Stimulated activated memory B cell treated with anti-CD40 and anti-IgM and Interleukin-4, amounts not matched to agents 10 μg/mL and 1 μg/mL and 100 μg/mL, for 72 hours (primary cell): ENCODE measurements at regions not wholly inside any gene's neighbourhood (a gene's known extent, or its start where the extent isn't known, plus 50 kb on each side); places are given as distances from the start of the nearest gene placed in this dataset.

Experiments used
- ATAC-seq: fragments of 150-1000 bp; cut with Tn5 transposase; 2 replicates; pipeline ENCODE4 v1.10.0; 2021
- H3K27ac Mint-ChIP-seq: one replicate; pipeline ENCODE4 v1.8.0; 2022; ENCODE audit warnings: mild to moderate bottlenecking, mixed read lengths
- H3K27me3 Mint-ChIP-seq: one replicate; pipeline ENCODE4 v1.8.0; 2022; ENCODE audit warnings: mixed read lengths
- H3K36me3 Mint-ChIP-seq: one replicate; pipeline ENCODE4 v1.8.0; 2022; ENCODE audit warnings: mixed read lengths
- H3K4me1 Mint-ChIP-seq: one replicate; pipeline ENCODE4 v1.8.0; 2022; ENCODE audit warnings: mixed read lengths
- H3K4me3 Mint-ChIP-seq: one replicate; pipeline ENCODE4 v1.8.0; 2022; ENCODE audit warnings: mild to moderate bottlenecking, moderate library complexity, mixed read lengths
- H3K9me3 Mint-ChIP-seq: one replicate; pipeline ENCODE4 v1.8.0; 2022; ENCODE audit warnings: mixed read lengths

DNA sequence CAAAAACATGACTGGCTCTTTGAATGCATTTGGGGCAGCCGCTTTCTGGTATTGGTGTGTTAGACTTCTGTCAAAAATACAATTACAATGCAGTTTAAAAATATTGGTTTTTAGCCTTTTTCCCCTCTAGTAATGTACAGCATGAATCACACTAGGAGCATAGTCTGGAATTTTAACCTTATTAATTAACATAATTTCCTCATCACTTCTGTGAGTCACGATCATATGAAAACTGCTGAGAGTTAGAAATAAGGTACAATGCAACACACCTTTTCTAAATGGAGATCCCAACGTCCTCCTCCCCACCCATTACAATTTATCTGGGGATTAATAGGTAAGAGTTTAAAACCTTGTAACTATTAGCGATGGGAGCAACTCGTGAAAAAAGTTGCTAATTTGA, 297.1 kb upstream of the RIMS1 start:
- no peak for ATAC-seq
- H3K27ac Mint-ChIP-seq = no peak overlapping the region
- peaks cover 3% of the 10 kb centered on the region for H3K9me3 Mint-ChIP-seq
- no peaks in the 10 kb centered on the region for H3K4me1 Mint-ChIP-seq
- peaks cover 8% of the 10 kb centered on the region for H3K27me3 Mint-ChIP-seq
- H3K36me3 Mint-ChIP-seq = no peaks in the 10 kb centered on the region
- no peak overlapping the region for H3K4me3 Mint-ChIP-seq

DNA sequence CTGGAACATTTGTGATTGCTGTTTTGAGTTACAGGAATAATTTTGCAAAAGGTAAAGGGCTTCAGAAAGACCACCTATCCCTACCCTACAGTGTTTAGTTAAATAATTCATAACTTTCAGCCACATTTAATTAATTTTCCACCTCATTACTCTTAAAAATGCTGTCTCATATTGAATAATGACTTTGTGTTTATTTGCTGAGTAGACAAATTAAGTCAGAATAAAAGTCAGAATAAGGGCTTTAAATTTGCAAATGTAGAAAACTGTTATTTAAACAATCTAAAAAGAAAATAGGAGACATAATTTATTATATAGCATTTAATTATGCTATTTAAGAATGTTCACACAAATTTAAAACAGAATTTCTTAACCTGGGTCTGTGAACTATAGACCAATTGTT, 293.7 kb upstream of the RIMS1 start:
- H3K9me3 Mint-ChIP-seq = no peaks in the 10 kb centered on the region

DNA sequence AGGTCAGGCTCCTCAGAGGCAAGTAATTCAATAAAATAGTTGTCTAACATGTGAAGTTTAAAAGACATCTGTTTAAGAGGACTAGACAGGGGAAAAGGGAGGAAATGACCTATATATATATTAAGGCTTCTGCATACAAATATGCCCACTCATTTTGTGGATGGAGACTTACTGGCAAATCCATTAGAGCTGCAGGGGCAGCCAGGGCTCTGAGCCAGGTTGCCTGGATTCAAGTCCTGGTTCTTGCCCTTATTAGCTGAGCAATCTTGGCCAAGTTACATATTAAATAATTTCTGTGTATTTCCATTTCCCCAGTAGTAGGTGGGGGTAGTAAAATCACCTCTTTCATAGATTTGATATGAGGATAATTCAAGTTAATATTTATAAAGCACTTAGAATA, 287.0 kb upstream of the RIMS1 start:
- Mint-ChIP-seq H3K4me1 (no peaks in the 10 kb centered on the region), H3K4me3 (no peak overlapping the region), H3K27ac (no peak overlapping the region)

More for the DNA sequence above, 293.7 kb upstream of the RIMS1 start:
- Mint-ChIP-seq H3K27ac (no peak overlapping the region), H3K27me3 (peaks cover 8% of the 10 kb centered on the region), H3K36me3 (no peaks in the 10 kb centered on the region), H3K4me3 (no peak overlapping the region), H3K4me1 (no peaks in the 10 kb centered on the region)
- ATAC-seq = no peak

DNA sequence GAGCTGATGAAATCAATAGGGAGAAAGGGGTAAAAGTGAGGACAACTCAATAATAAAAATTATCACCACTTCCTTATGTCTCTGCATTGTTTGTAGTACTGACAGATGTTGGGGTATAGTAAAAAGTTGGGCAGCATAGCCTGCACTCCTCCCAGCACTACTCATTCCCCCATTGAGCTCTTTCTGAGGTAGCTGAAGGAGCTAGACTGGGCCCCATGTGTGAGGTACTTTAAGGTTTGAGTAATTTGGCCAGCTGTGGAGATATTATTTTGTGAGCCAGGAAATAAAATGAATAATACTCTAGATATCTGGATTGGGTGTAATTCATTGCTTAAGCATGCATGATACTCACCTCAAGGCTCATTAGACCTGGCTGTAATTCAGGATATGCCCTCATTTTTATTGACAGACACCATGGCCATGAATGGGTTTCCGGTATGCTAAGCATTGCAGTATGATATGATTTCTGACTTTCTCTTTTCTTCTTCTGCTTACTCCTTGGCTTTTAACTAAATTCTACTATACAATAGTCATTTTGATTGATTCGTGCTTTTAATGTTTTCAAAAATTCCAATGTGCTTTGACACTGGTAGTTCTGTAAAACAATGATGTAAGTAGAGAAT, 283.9 kb upstream of the RIMS1 start:
- Mint-ChIP-seq H3K4me3 (no peak overlapping the region), H3K27ac (no peak overlapping the region), H3K27me3 (no peaks in the 10 kb centered on the region), H3K4me1 (no peaks in the 10 kb centered on the region), H3K36me3 (no peaks in the 10 kb centered on the region), H3K9me3 (no peaks in the 10 kb centered on the region)
- ATAC-seq = no peak

More for the DNA sequence above, 287.0 kb upstream of the RIMS1 start:
- Mint-ChIP-seq H3K9me3 (no peaks in the 10 kb centered on the region), H3K27me3 (no peaks in the 10 kb centered on the region), H3K36me3 (no peaks in the 10 kb centered on the region)
- no peak for ATAC-seq

DNA sequence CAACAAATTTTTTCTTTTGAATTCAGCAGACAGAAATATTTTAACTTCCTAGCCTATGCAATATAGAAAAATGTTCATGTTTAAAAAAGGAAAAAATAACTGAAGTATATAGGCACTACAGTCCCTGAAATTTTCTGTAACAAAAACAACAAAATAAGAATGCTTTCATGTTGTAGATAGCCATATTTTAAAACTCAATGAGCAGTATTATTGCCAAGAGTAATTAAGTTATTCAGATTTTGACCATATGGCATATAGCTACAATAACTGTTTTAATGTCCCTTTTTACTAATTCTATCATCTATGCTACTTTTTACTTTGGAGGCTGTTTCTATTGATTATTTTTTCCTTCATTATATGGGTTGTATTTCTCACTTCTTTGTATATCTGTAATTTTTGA, 283.3 kb upstream of the RIMS1 start:
- Mint-ChIP-seq H3K4me3 (no peak overlapping the region), H3K27me3 (no peaks in the 10 kb centered on the region), H3K27ac (no peak overlapping the region), H3K4me1 (no peaks in the 10 kb centered on the region), H3K36me3 (no peaks in the 10 kb centered on the region), H3K9me3 (no peaks in the 10 kb centered on the region)
- ATAC-seq = no peak

DNA sequence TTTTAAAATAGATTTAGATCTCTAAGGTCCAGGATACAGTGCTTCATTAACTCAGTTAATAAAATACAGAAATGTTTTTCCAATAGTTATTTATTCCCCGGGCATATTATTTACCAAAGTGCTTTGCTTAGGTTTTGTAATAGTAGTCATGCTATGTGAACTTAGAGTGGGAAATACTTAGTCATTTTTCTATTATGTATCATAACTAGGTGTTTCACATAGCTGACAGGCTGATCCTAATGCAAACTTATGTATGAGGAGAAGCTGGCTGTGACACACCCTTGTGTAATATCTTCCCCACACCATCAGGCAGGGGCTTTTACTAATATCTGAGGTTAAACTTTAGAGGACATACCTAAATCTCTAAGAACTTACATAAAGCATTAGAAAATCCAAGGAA, 277.7 kb upstream of the RIMS1 start:
- ATAC-seq = no peak
- H3K36me3 Mint-ChIP-seq = no peaks in the 10 kb centered on the region
- H3K4me3 Mint-ChIP-seq = no peak overlapping the region
- H3K4me1 Mint-ChIP-seq = no peaks in the 10 kb centered on the region
- no peaks in the 10 kb centered on the region for H3K9me3 Mint-ChIP-seq
- no peak overlapping the region for H3K27ac Mint-ChIP-seq
- H3K27me3 Mint-ChIP-seq = no peaks in the 10 kb centered on the region

DNA sequence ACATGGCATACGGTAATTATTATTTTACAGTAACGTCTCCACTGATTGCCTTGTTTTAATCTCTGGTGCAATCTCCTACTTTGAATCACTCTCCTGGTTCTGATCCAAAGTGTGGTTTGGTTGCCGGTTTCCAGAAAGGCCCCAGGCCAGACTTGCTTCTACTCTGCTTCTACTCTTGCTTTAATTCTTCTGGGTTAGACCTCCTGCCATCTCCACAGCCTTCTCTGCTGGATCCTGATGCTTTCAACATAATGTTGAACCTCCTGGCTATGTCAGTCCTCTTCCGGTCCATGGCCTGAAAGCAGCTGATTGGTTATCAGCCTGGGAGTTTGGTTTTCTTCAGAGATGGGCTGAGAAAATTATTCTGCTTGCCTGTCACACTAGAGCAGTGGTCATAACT, 266.5 kb upstream of the RIMS1 start:
- Mint-ChIP-seq H3K27me3 (no peaks in the 10 kb centered on the region), H3K9me3 (peaks cover 6% of the 10 kb centered on the region), H3K4me3 (no peak overlapping the region), H3K27ac (no peak overlapping the region), H3K4me1 (no peaks in the 10 kb centered on the region), H3K36me3 (no peaks in the 10 kb centered on the region)
- ATAC-seq = no peak

DNA sequence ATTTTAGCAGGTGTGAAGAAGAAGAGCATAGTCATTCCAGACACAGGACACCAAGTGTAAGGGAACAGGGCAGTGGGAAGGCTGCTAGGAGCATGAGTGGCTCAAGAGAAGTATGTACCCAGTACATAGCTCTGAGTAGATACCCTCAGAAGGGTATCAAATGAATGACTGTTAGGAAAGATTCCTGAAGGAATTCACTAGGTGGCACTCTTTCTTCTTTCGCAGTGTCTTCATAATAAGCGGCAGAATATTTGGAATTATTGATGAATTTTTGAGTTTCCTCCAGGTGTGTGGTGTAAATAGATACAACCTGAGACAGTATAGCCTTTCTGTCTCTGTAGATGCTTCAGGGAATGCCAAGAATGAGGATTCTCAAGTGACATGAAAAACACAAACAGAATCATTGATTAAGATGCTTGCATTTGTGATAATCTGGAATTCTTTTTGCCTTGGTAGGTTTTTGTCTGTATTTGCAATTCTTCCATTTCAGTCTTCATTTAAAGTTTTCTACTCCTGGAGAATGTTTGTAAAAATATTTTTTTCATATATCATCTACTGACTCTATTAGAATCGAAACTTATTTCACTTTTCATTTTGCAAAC, 264.3 kb upstream of the RIMS1 start:
- Mint-ChIP-seq H3K4me3 (no peak overlapping the region), H3K27me3 (no peaks in the 10 kb centered on the region)

DNA sequence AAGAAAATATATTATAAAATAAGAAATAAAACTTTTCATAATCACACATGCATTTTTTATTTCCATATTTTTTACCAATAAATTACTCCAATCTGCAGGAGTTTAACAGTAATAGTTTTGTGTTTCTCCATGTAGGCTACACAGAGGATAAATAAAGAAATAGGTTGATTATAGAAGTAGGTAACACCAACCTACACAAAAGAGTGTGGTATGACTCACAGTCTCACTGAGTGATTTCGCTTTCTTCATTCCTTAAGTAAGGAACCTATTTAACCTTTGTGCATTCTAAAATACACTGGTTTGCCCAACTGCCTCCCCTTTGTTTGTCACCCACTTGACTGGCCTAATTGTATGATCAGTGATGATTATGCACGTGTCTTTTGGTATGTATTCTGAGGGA, 244.2 kb upstream of the RIMS1 start:
- Mint-ChIP-seq H3K27me3 (peaks cover 4% of the 10 kb centered on the region), H3K4me3 (no peak overlapping the region), H3K27ac (no peak overlapping the region), H3K9me3 (no peaks in the 10 kb centered on the region), H3K4me1 (no peaks in the 10 kb centered on the region), H3K36me3 (no peaks in the 10 kb centered on the region)
- ATAC-seq = no peak

More for the DNA sequence above, 264.3 kb upstream of the RIMS1 start:
- Mint-ChIP-seq H3K4me1 (no peaks in the 10 kb centered on the region), H3K36me3 (no peaks in the 10 kb centered on the region), H3K9me3 (peaks cover 11% of the 10 kb centered on the region), H3K27ac (no peak overlapping the region)
- no peak for ATAC-seq

DNA sequence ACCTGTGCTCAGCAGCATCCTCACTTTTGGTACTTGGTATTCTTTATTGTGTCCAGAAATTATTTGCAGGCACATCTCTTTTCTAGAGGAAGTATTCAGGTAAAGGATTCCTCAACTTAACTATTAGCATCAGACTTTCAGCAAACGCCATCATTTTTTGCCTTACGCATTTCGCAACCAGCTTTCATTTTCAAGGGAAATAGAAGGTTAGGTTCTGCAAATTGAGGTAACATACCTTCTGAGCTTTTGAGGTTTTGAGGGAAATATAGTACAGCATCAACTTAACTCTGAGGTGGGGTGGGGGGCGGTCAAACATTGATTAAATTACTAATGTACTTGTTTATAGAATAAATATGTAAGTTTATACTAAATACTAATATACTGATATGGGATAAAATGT, 243.6 kb upstream of the RIMS1 start:
- Mint-ChIP-seq H3K9me3 (no peaks in the 10 kb centered on the region), H3K36me3 (no peaks in the 10 kb centered on the region), H3K4me3 (no peak overlapping the region), H3K4me1 (no peaks in the 10 kb centered on the region), H3K27me3 (no peaks in the 10 kb centered on the region), H3K27ac (no peak overlapping the region)
- ATAC-seq = no peak

DNA sequence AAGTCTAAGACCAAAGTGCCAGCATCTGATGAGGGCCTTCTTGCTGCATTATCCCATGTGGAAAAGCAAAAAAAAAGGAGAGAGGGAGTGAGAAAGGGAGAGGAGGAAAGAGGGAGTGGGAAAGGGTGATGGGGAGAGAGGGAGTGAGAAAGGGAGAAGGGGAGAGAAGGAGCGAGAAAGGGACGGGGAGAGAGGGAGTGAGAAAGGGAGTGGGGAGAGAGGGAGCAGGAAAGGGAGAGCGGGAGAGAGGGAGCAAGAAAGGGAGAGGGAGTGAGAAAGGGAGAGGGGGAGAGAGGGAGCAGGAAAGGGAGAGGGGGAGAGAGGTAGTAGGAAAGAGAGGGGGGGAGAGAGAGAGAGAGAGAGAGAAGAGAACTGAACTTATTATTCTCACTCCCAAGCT, 241.1 kb upstream of the RIMS1 start:
- Mint-ChIP-seq H3K4me3 (no peak overlapping the region), H3K4me1 (no peaks in the 10 kb centered on the region), H3K9me3 (no peaks in the 10 kb centered on the region), H3K27me3 (no peaks in the 10 kb centered on the region), H3K36me3 (no peaks in the 10 kb centered on the region), H3K27ac (no peak overlapping the region)
- ATAC-seq = no peak

DNA sequence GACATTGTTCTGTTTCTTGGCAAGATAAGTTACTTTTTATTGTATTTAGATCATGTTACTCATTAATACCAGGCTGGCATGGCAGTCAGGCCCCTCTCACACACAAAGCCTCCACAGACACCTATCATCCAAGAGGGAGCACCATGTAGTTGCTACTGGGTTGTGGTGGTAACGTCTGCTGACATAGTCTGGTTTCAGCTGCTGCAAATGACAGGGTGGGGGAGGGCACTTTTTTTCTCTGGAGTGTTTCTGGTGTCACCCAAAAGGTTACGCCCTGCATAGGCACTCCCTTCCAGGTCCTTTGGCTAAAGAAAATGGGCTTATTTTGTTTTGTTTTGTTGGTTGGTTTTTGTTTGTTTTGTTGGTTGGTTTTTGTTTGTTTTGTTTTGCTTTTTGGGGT, 236.4 kb upstream of the RIMS1 start:
- ATAC-seq = no peak
- H3K36me3 Mint-ChIP-seq = no peaks in the 10 kb centered on the region
- H3K27me3 Mint-ChIP-seq = peaks cover 9% of the 10 kb centered on the region
- H3K4me3 Mint-ChIP-seq = no peak overlapping the region
- H3K4me1 Mint-ChIP-seq = no peaks in the 10 kb centered on the region
- no peak overlapping the region for H3K27ac Mint-ChIP-seq
- no peaks in the 10 kb centered on the region for H3K9me3 Mint-ChIP-seq

DNA sequence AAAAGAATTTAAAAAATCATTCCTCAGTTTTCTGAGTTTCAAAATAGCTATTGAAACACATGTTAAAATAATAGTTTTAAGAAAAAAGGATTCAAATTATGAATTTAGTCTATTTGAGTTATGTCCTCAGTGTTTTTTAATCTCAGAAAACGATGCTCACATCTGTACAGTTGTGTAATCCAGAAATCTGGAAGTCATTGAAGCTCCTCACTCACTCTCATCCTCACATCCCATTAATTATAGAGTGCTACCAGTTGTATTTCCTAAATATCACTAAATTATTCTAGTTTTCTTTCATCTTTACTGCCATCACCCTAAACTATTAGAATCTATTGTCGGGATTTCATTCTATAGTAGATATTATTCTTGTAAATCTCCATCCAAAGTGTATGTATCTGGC, 234.7 kb upstream of the RIMS1 start:
- no peak for ATAC-seq
- H3K27me3 Mint-ChIP-seq = peaks cover 9% of the 10 kb centered on the region
- H3K9me3 Mint-ChIP-seq = no peaks in the 10 kb centered on the region
- no peaks in the 10 kb centered on the region for H3K36me3 Mint-ChIP-seq
- no peak overlapping the region for H3K4me3 Mint-ChIP-seq
- no peak overlapping the region for H3K27ac Mint-ChIP-seq
- H3K4me1 Mint-ChIP-seq = no peaks in the 10 kb centered on the region

DNA sequence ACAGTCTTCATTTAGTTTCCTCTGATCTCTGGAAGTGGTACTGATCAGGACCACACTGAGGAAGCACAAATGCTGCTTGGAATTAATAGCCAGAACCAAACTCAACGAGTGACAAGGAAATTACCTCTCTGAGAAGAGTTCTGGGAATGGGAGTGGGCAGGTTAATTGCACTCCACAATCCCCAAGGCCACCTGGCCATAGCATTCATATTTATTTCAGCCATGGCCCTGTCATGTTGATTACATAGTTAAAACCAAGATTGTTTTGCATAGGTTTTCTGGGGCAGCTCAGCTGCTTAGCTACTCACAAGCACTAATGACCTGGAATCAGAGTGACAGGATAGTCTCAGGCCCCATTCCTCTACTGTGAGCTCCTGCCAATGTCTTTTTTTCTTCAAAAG, 230.2 kb upstream of the RIMS1 start:
- Mint-ChIP-seq H3K36me3 (no peaks in the 10 kb centered on the region), H3K27ac (no peak overlapping the region), H3K4me3 (no peak overlapping the region), H3K4me1 (no peaks in the 10 kb centered on the region), H3K27me3 (peaks cover 9% of the 10 kb centered on the region), H3K9me3 (no peaks in the 10 kb centered on the region)
- no peak for ATAC-seq

DNA sequence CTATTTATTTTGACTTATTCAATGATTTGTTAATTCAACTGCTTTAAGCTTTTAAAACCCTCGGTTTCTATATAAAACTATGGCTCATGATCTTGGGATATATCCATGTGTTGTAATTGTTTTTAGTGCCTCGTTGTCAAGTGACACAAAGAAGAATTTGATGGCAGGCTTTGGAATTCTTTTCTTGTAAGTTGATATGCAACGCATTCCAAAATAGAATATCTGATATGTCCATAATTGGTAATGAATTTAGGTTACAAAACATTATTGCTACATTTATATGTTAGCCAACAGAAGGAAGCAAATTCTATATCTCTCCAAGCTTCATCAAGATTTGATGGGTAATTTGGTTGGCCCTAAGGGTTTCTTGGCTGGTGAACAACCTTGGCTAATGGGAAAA, 220.4 kb upstream of the RIMS1 start:
- Mint-ChIP-seq H3K27ac (no peak overlapping the region), H3K4me3 (no peak overlapping the region), H3K4me1 (no peaks in the 10 kb centered on the region), H3K9me3 (no peaks in the 10 kb centered on the region), H3K27me3 (no peaks in the 10 kb centered on the region), H3K36me3 (no peaks in the 10 kb centered on the region)
- no peak for ATAC-seq

DNA sequence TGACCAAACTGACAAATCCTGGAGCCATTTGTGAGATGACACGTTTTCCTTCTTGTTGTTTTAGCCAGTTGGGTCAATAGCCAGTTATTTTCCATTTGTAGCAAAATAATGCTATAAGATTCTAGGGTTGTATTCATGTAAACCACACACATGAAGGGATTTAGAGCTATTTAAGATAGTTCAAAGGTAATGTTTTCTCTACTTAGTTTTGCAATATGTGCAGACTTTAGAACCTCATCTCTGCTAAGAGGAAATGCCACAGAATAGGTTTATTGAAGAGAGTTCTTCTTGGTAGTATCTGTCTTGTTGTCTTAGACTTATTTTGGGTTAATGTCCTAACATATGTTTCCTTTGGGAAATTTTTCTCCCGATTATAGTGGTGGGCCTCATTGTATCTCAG, 213.5 kb upstream of the RIMS1 start:
- no peaks in the 10 kb centered on the region for H3K9me3 Mint-ChIP-seq
- H3K36me3 Mint-ChIP-seq = no peaks in the 10 kb centered on the region
- no peak overlapping the region for H3K27ac Mint-ChIP-seq
- ATAC-seq = no peak
- no peak overlapping the region for H3K4me3 Mint-ChIP-seq
- no peaks in the 10 kb centered on the region for H3K4me1 Mint-ChIP-seq
- no peaks in the 10 kb centered on the region for H3K27me3 Mint-ChIP-seq
